MM.1S (cell line): ENCODE measurements at regions not wholly inside any gene's neighbourhood (a gene's known extent, or its start where the extent isn't known, plus 50 kb on each side); places are given as distances from the start of the nearest gene placed in this dataset.

Source experiments
- DNase-seq: peaks from one replicate; pipeline ENCODE4 v3.0.0-alpha.2; 2015
- H2AFZ ChIP-seq: fragments of 300-600 bp; sonication (generic); 2 replicates; pipeline ENCODE4 v1.6.0; 2016; ENCODE audit warnings: antibody characterized with exemption, low read length
- H3F3A ChIP-seq: fragments of 300-600 bp; sonication (generic); 2 replicates; pipeline ENCODE4 v1.6.1; 2016; ENCODE audit warnings: mild to moderate bottlenecking, antibody characterized with exemption, low read length, moderate library complexity, mixed read lengths; ENCODE audit not compliant: insufficient read depth
- H3K27ac ChIP-seq: fragments of 300-600 bp; sonication (generic); 2 replicates; pipeline ENCODE4 v1.5.1; 2016; ENCODE audit warnings: mild to moderate bottlenecking, low read length
- H3K27me3 ChIP-seq: fragments of 300-600 bp; sonication (generic); replicated peaks from 2 replicates; pipeline ENCODE4 v1.6.0; 2016; ENCODE audit warnings: low read length; ENCODE audit not compliant: insufficient read depth
- H3K36me3 ChIP-seq: fragments of 300-600 bp; sonication (generic); replicated peaks from 2 replicates; pipeline ENCODE4 v1.6.1; 2016; ENCODE audit warnings: mild to moderate bottlenecking, low read length, mixed read lengths; ENCODE audit not compliant: insufficient read depth
- H3K4me1 ChIP-seq: fragments of 300-600 bp; sonication (generic); 2 replicates; pipeline ENCODE4 v1.6.1; 2016; ENCODE audit warnings: low read length, mixed read lengths
- H3K4me2 ChIP-seq: fragments of 300-600 bp; sonication (generic); 2 replicates; pipeline ENCODE4 v1.6.0; 2016; ENCODE audit warnings: low read depth, low read length
- H3K4me3 ChIP-seq: fragments of 300-600 bp; sonication (generic); 2 replicates; pipeline ENCODE4 v1.5.1; 2016; ENCODE audit warnings: low read length, mixed read lengths
- H3K79me2 ChIP-seq: fragments of 300-600 bp; sonication (generic); 2 replicates; pipeline ENCODE4 v1.6.1; 2016; ENCODE audit warnings: mixed run types, low read length, mixed read lengths
- H3K9ac ChIP-seq: fragments of 300-600 bp; sonication (generic); 2 replicates; pipeline ENCODE4 v1.6.1; 2016; ENCODE audit warnings: low read length, mixed read lengths
- H3K9me2 ChIP-seq: fragments of 300-600 bp; sonication (generic); replicated peaks from 2 replicates; pipeline ENCODE4 v1.6.1; 2016; ENCODE audit warnings: mild to moderate bottlenecking, low read length, mixed read lengths; ENCODE audit not compliant: insufficient read depth
- H3K9me3 ChIP-seq: fragments of 300-600 bp; sonication (generic); replicated peaks from 2 replicates; pipeline ENCODE4 v1.6.1; 2016; ENCODE audit warnings: mild to moderate bottlenecking, low read length, mixed read lengths; ENCODE audit not compliant: insufficient read depth
- H4K20me1 ChIP-seq: fragments of 300-600 bp; sonication (generic); 2 replicates; pipeline ENCODE4 v1.6.1; 2016; ENCODE audit warnings: mild to moderate bottlenecking, low read length, moderate library complexity, mixed read lengths; ENCODE audit not compliant: insufficient read depth
- CTCF ChIP-seq: fragments of 300-600 bp; sonication (generic); IDR thresholded peaks from 2 replicates; pipeline ENCODE4 v1.5.1; 2016; ENCODE audit warnings: antibody characterized with exemption, low read length, mixed read lengths
- EZH2 ChIP-seq: fragments of 300-600 bp; sonication (generic); optimal IDR thresholded peaks from 2 replicates; pipeline ENCODE3; 2017; ENCODE audit warnings: low read depth, mild to moderate bottlenecking, antibody characterized with exemption, low read length, mixed read lengths
- EZH2phosphoT487 ChIP-seq: fragments of 300-600 bp; sonication (generic); IDR thresholded peaks from 2 replicates; pipeline ENCODE4 v1.6.1; 2018; ENCODE audit warnings: antibody characterized with exemption, low read length

- Histone ChIP-seq H3K4me3 (no peak overlapping the region), H3K9ac (no peak overlapping the region), H3K27ac (no peak overlapping the region), H3K9me3 (no peaks in the 10 kb centered on the region), H3K36me3 (no peaks in the 10 kb centered on the region), H3K27me3 (no peaks in the 10 kb centered on the region), H4K20me1 (no peaks in the 10 kb centered on the region), H3K4me1 (no peaks in the 10 kb centered on the region), H2AFZ (no peak overlapping the region), H3K9me2 (no peaks in the 10 kb centered on the region), H3F3A (peaks cover 7% of the 10 kb centered on the region), H3K4me2 (no peak overlapping the region), H3K79me2 (no peaks in the 10 kb centered on the region)
- TF ChIP-seq CTCF (no peak), EZH2phosphoT487 (no peak), EZH2 (no peak)
- DNase-seq = no peak
These were observed 495.4 kb upstream of the AKR1E2 start for GRCh38 chr10:4330636-4331035.

- Histone ChIP-seq H2AFZ (no peak overlapping the region), H3K9me2 (no peaks in the 10 kb centered on the region), H3K9ac (no peak overlapping the region), H3K27ac (no peak overlapping the region), H3K27me3 (no peaks in the 10 kb centered on the region), H3F3A (peaks cover 7% of the 10 kb centered on the region; the same call in 1 of the 2 replicates), H3K9me3 (no peaks in the 10 kb centered on the region), H3K4me2 (no peak overlapping the region), H3K36me3 (no peaks in the 10 kb centered on the region), H3K4me1 (no peaks in the 10 kb centered on the region), H3K79me2 (no peaks in the 10 kb centered on the region), H3K4me3 (no peak overlapping the region), H4K20me1 (no peaks in the 10 kb centered on the region)
- DNase-seq = no peak
- TF ChIP-seq CTCF (no peak), EZH2phosphoT487 (no peak), EZH2 (no peak)
These were observed 496.8 kb upstream of the AKR1E2 start for GRCh38 chr10:4329225-4329624.

- no peaks in the 10 kb centered on the region for H4K20me1 ChIP-seq
- no peaks in the 10 kb centered on the region for H3K9me2 ChIP-seq
- H3K9me3 ChIP-seq = no peaks in the 10 kb centered on the region
- H3K36me3 ChIP-seq = no peaks in the 10 kb centered on the region
- H3K9ac ChIP-seq = no peak overlapping the region
- no peaks in the 10 kb centered on the region for H3K4me1 ChIP-seq
- no peak overlapping the region for H3K4me3 ChIP-seq
- H2AFZ ChIP-seq = no peak overlapping the region
- H3F3A ChIP-seq = no peaks in the 10 kb centered on the region
- H3K4me2 ChIP-seq = no peak overlapping the region
- no peak overlapping the region for H3K27ac ChIP-seq
- no peak for DNase-seq
- H3K79me2 ChIP-seq = no peaks in the 10 kb centered on the region
- TF ChIP-seq CTCF = no peak
- no peak for TF ChIP-seq EZH2phosphoT487
- TF ChIP-seq EZH2 = no peak
- no peaks in the 10 kb centered on the region for H3K27me3 ChIP-seq
These were observed 499.4 kb upstream of the AKR1E2 start for GRCh38 chr10:4326647-4327046.
